OCI-LY7 (cell line): ENCODE measurements at regions not wholly inside any gene's neighbourhood (a gene's known extent, or its start where the extent isn't known, plus 50 kb on each side); places are given as distances from the start of the nearest gene placed in this dataset.

Experiments used
- BruUV-seq: library from RNA; stranded (reverse); fragments of 400-500 nt; replicated peaks from 2 replicates; lab custom pipeline; 2021; lab: Mats Ljungman, UMichigan
- CTCF ChIA-PET: fragments of 300-600 bp; sonication (Branson Sonifier 250); formaldehyde crosslinking; loops from one replicate; lab custom pipeline; 2022; ENCODE audit warnings: antibody characterized with exemption; ENCODE audit not compliant: unreplicated experiment; lab: Charles Lee
- POLR2A ChIA-PET: fragments of 300-600 bp; sonication (Branson Sonifier 250); formaldehyde crosslinking; loops from one replicate; lab custom pipeline; 2022; ENCODE audit warnings: antibody characterized with exemption; lab: Charles Lee
- DNase-seq: peaks from one replicate; pipeline ENCODE4 v3.0.0-alpha.2; 2015; ENCODE audit warnings: low spot score
- H2AFZ ChIP-seq: fragments of 200-600 bp; sonication (generic), shearing (Covaris generic); 2 replicates; pipeline ENCODE4 v1.6.1; 2014; ENCODE audit warnings: mild to moderate bottlenecking, antibody characterized with exemption, low read length, moderate library complexity
- H3K27ac ChIP-seq: fragments of 200-600 bp; sonication (generic); 2 replicates; pipeline ENCODE4 v1.5.1; 2014; ENCODE audit warnings: mixed run types, low read depth, mild to moderate bottlenecking, moderate library complexity, low read length, inconsistent platforms; ENCODE audit not compliant: poor library complexity, severe bottlenecking
- H3K36me3 ChIP-seq: fragments of 200-600 bp; sonication (generic); 2 replicates; pipeline ENCODE4 v1.6.1; 2014; ENCODE audit warnings: mild to moderate bottlenecking, antibody characterized with exemption, low read length, moderate library complexity, mixed read lengths; ENCODE audit not compliant: insufficient read depth
- H3K4me1 ChIP-seq: fragments of 200-600 bp; sonication (generic); 2 replicates; pipeline ENCODE4 v1.5.1; 2014; ENCODE audit warnings: mild to moderate bottlenecking, low read length; ENCODE audit not compliant: insufficient read depth, poor library complexity, severe bottlenecking
- H3K4me2 ChIP-seq: fragments of 200-600 bp; sonication (generic); 2 replicates; pipeline ENCODE4 v1.6.1; 2014; ENCODE audit warnings: mild to moderate bottlenecking, low read length
- H3K4me3 ChIP-seq: fragments of 200-600 bp; sonication (generic); 2 replicates; pipeline ENCODE4 v1.5.1; 2014; ENCODE audit warnings: mild to moderate bottlenecking, low read depth, low read length; ENCODE audit not compliant: poor library complexity, severe bottlenecking
- H3K79me2 ChIP-seq: fragments of 200-600 bp; sonication (generic); 2 replicates; pipeline ENCODE4 v1.6.1; 2016; ENCODE audit warnings: low read depth, mild to moderate bottlenecking, low read length, moderate library complexity, mixed read lengths; ENCODE audit not compliant: insufficient read depth
- H3K9me2 ChIP-seq: fragments of 200-600 bp; sonication (generic); 2 replicates; pipeline ENCODE4 v1.6.1; 2016; ENCODE audit warnings: mild to moderate bottlenecking, low read length, mixed read lengths; ENCODE audit not compliant: insufficient read depth
- H3K9me3 ChIP-seq: fragments of 200-600 bp; sonication (generic); 2 replicates; pipeline ENCODE4 v1.6.1; 2014; ENCODE audit warnings: mild to moderate bottlenecking, mixed run types, low read length, mixed read lengths
- H4K20me1 ChIP-seq: fragments of 200-600 bp; sonication (generic); 2 replicates; pipeline ENCODE4 v1.6.1; 2014; ENCODE audit warnings: mild to moderate bottlenecking, antibody characterized with exemption, low read length, moderate library complexity, mixed read lengths; ENCODE audit not compliant: insufficient read depth
- CTCF ChIP-seq: fragments of 200-600 bp; sonication (generic); conservative IDR thresholded peaks from 2 replicates; pipeline ENCODE4 v1.5.1; 2014; ENCODE audit warnings: mild to moderate bottlenecking, antibody characterized with exemption, low read length, moderate library complexity, mixed read lengths
- EZH2phosphoT487 ChIP-seq: fragments of 200-600 bp; sonication (generic); IDR thresholded peaks from 2 replicates; pipeline ENCODE4 v1.6.1; 2018; ENCODE audit warnings: low read depth, borderline replicate concordance, mild to moderate bottlenecking, mixed run types, antibody characterized with exemption, low read length, moderate library complexity, mixed read lengths
- intact Hi-C: fragments of 100-400 bp; cut with micrococcal nuclease; formaldehyde crosslinking; loops from one replicate; pipeline ENCODE4 v1.10.0; 2022; ENCODE audit not compliant: unreplicated experiment

- ChIA-PET POLR2A (no interaction called here), CTCF (no interaction called here)
- no peak overlapping the region for H3K4me3 ChIP-seq
- H3K9me3 ChIP-seq, result no peaks in the 10 kb centered on the region
- intact Hi-C loops, result no loop called here
- no peaks in the 10 kb centered on the region for H3K79me2 ChIP-seq
- H3K36me3 ChIP-seq, result no peaks in the 10 kb centered on the region
- DNase-seq, result no peak
- H2AFZ ChIP-seq, result no peak overlapping the region
- no peaks in the 10 kb centered on the region for H3K4me1 ChIP-seq
- no peaks in the 10 kb centered on the region for H3K9me2 ChIP-seq
- H4K20me1 ChIP-seq, result no peaks in the 10 kb centered on the region
- no peak overlapping the region for H3K4me2 ChIP-seq
- no peak for TF ChIP-seq EZH2phosphoT487
- no peak for TF ChIP-seq CTCF
- no TSS peak for BruUV-seq
- H3K27ac ChIP-seq, result no peak overlapping the region
These were observed 110.2 kb upstream of the TENM3 start for GRCh38 chr4:182133033-182133432.

GRCh38 chr4:182134261-182134660 lies 108.9 kb upstream of the TENM3 start:
- Histone ChIP-seq H3K4me3 (no peak overlapping the region), H3K79me2 (no peaks in the 10 kb centered on the region), H4K20me1 (no peaks in the 10 kb centered on the region), H3K4me2 (no peak overlapping the region), H3K9me3 (no peaks in the 10 kb centered on the region), H3K27ac (no peak overlapping the region), H2AFZ (no peak overlapping the region), H3K4me1 (no peaks in the 10 kb centered on the region), H3K36me3 (no peaks in the 10 kb centered on the region), H3K9me2 (no peaks in the 10 kb centered on the region)
- ChIA-PET POLR2A (no interaction called here), CTCF (no interaction called here)
- TF ChIP-seq EZH2phosphoT487 (no peak), CTCF (no peak)
- no peak for DNase-seq
- BruUV-seq, result no TSS peak
- intact Hi-C loops, result no loop called here

GRCh38 chr4:182136201-182136600 lies 107.0 kb upstream of the TENM3 start:
- no TSS peak for BruUV-seq
- intact Hi-C loops, result no loop called here
- POLR2A ChIA-PET, result interaction anchor here (0.7 to 1.2 kb wide), 2 partner anchors 13 to 254 kb away, joined by 3 to 5 read pairs; no protein-coding TSS in a partner anchor

More at GRCh38 chr4:182136201-182136600, 107.0 kb upstream of the TENM3 start:
- Histone ChIP-seq H3K9me3 (no peaks in the 10 kb centered on the region), H3K4me2 (no peak overlapping the region), H3K4me1 (no peaks in the 10 kb centered on the region), H3K4me3 (no peak overlapping the region), H3K79me2 (no peaks in the 10 kb centered on the region), H3K9me2 (no peaks in the 10 kb centered on the region), H3K36me3 (no peaks in the 10 kb centered on the region), H4K20me1 (no peaks in the 10 kb centered on the region), H3K27ac (no peak overlapping the region), H2AFZ (no peak overlapping the region)
- DNase-seq, result no peak
- CTCF ChIA-PET, result no interaction called here
- no peak for TF ChIP-seq EZH2phosphoT487
- TF ChIP-seq CTCF, result no peak
